ENCODE measurements at regions not wholly inside any gene's neighbourhood (a gene's known extent, or its start where the extent isn't known, plus 50 kb on each side); places are given as distances from the start of the nearest gene placed in this dataset.
A peak's percentile ranks its signal among the peaks of the same experiment; 100 is the strongest.

DNA sequence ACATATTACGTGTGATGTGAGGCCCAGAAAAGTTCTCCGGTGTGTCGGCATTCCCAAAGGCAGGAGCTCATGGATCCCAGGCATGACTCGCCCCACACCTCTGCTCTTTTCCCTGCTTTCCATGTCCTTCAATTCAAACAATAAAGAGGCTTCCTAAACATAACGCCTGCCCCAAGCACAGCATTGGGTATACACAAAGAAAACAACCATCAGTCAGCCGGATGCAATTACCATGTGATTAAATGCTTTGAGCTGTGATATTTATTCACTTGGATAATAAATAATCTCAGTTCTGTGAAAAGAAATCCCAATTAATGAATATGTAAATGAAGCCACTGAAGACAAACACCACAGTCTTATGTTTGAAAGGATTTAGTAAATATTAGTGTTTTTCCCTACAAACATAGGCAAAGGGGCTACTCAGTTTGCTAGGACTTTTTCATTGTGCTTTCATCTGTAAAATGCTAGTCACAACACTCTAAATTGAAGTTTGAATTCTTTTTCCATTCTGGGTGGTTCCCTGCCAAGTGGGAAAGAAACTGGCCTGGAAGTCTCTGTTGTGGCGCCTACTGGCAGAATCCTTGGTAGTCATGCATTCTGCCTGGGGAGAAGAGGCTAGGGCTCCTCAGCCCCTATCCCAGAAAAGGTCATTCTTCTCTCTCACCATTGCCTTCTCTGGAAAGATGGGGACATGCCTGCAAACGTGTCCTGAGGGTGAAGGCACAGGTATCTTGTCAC is 144.7 kb downstream of the COL6A3 start:
- no peak for DNase-seq
- peaks cover 4% of the 10 kb centered on the region for H3K9me3 Mint-ChIP-seq
- peaks cover 20% of the 10 kb centered on the region for H3K4me1 Mint-ChIP-seq
- no peaks in the 10 kb centered on the region for H3K36me3 Mint-ChIP-seq (ENCODE audit: low read depth)
- H3K4me3 Mint-ChIP-seq = no peak overlapping the region
- no peaks in the 10 kb centered on the region for H3K27me3 Mint-ChIP-seq (ENCODE audit: low read depth, poor library complexity)
- TF ChIP-seq, protein P1, sequence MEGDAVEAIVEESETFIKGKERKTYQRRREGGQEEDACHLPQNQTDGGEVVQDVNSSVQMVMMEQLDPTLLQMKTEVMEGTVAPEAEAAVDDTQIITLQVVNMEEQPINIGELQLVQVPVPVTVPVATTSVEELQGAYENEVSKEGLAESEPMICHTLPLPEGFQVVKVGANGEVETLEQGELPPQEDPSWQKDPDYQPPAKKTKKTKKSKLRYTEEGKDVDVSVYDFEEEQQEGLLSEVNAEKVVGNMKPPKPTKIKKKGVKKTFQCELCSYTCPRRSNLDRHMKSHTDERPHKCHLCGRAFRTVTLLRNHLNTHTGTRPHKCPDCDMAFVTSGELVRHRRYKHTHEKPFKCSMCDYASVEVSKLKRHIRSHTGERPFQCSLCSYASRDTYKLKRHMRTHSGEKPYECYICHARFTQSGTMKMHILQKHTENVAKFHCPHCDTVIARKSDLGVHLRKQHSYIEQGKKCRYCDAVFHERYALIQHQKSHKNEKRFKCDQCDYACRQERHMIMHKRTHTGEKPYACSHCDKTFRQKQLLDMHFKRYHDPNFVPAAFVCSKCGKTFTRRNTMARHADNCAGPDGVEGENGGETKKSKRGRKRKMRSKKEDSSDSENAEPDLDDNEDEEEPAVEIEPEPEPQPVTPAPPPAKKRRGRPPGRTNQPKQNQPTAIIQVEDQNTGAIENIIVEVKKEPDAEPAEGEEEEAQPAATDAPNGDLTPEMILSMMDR (IDR thresholded peaks at IDR 0.05) = no peak
- peak overlapping the region; percentile 30 for H3K27ac Mint-ChIP-seq

DNA sequence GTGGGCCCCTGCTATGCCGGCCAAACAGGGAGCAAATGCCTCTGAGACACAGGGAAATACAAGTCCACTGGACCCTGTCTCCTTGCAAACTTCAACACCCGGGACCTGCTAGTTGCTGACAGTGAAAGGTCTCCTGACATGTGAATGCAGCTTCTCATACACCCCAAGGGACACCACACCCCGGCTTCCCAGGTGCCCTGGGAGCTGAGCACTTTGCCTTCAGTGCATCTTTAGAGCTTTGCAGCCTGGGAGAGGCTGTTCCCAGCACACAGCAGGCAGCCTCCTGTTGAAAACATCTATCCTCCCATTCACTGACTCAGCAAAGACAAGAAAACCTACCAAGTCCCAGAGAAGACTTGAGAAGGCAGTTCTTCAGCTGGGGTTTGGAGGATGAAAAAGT is 143.4 kb downstream of the COL6A3 start:
- no peak overlapping the region for H3K27ac Mint-ChIP-seq
- no peaks in the 10 kb centered on the region for H3K27me3 Mint-ChIP-seq (ENCODE audit: low read depth, poor library complexity)
- peaks cover 20% of the 10 kb centered on the region for H3K4me1 Mint-ChIP-seq
- peaks cover 4% of the 10 kb centered on the region for H3K9me3 Mint-ChIP-seq
- no peaks in the 10 kb centered on the region for H3K36me3 Mint-ChIP-seq (ENCODE audit: low read depth)
- TF ChIP-seq, protein P1 (IDR thresholded peaks at IDR 0.05) = no peak
- no peak for DNase-seq
- H3K4me3 Mint-ChIP-seq = no peak overlapping the region

GRCh38 chr2:237271698-237272652 is 142.0 kb downstream of the COL6A3 start:
- Mint-ChIP-seq H3K4me3 (no peak overlapping the region), H3K4me1 (peaks cover 20% of the 10 kb centered on the region), H3K27ac (no peak overlapping the region)

More at GRCh38 chr2:237271698-237272652, 142.0 kb downstream of the COL6A3 start:
- Mint-ChIP-seq H3K9me3 (peaks cover 4% of the 10 kb centered on the region), H3K36me3 (ENCODE audit: low read depth) (no peaks in the 10 kb centered on the region), H3K27me3 (ENCODE audit: low read depth, poor library complexity) (no peaks in the 10 kb centered on the region)
- no peak for DNase-seq
- TF ChIP-seq, protein P1 (IDR thresholded peaks at IDR 0.05) = no peak
